ENCODE measurements at regions not wholly inside any gene's neighbourhood (a gene's known extent, or its start where the extent isn't known, plus 50 kb on each side); places are given as distances from the start of the nearest gene placed in this dataset.

DNA sequence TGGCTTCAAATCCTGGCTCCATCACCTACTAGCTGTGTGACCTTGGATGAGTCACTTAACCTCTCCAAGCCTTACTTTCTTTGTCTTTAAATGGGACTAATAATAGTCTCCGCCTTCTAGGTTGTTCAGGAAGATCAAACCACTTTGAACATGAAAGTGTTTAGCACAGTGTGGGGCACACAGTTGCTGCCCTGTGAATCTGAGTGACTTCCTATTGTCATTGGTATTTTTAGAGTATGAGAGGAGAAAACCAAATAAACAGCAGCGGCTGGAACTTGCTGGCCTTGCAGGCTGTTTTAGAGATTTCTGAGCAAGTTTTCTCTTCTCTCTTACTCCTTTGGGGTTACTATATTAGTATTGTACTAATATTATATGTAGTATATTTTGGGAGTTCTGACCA, 120.7 kb upstream of the MYL2 start:
- TF ChIP-seq, protein P1, sequence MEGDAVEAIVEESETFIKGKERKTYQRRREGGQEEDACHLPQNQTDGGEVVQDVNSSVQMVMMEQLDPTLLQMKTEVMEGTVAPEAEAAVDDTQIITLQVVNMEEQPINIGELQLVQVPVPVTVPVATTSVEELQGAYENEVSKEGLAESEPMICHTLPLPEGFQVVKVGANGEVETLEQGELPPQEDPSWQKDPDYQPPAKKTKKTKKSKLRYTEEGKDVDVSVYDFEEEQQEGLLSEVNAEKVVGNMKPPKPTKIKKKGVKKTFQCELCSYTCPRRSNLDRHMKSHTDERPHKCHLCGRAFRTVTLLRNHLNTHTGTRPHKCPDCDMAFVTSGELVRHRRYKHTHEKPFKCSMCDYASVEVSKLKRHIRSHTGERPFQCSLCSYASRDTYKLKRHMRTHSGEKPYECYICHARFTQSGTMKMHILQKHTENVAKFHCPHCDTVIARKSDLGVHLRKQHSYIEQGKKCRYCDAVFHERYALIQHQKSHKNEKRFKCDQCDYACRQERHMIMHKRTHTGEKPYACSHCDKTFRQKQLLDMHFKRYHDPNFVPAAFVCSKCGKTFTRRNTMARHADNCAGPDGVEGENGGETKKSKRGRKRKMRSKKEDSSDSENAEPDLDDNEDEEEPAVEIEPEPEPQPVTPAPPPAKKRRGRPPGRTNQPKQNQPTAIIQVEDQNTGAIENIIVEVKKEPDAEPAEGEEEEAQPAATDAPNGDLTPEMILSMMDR (IDR thresholded peaks at IDR 0.05), result no peak
- TF ChIP-seq TP53 (CRISPR knock-in tag; IDR thresholded peaks at IDR 0.05) (no peak), TCF7 (CRISPR knock-in tag; IDR thresholded peaks at IDR 0.05; ENCODE audit: low read depth) (no peak), ETV6 (CRISPR knock-in tag; IDR thresholded peaks at IDR 0.05) (no peak), HMGA2 (CRISPR knock-in tag; IDR thresholded peaks at IDR 0.05) (no peak)
